Glutamatergic neuron (in vitro differentiated cells): ENCODE measurements at regions not wholly inside any gene's neighbourhood (a gene's known extent, or its start where the extent isn't known, plus 50 kb on each side); places are given as distances from the start of the nearest gene placed in this dataset.

Source experiments
- DNase-seq: peaks from one replicate; pipeline ENCODE4 v3.0.0; 2022
- H3K27ac Mint-ChIP-seq: one replicate; pipeline ENCODE4 v1.8.0; 2020; ENCODE audit warnings: mild to moderate bottlenecking, mixed read lengths, inconsistent platforms; ENCODE audit not compliant: unreplicated experiment
- H3K27me3 Mint-ChIP-seq: one replicate; pipeline ENCODE4 v1.8.0; 2020; ENCODE audit warnings: mild to moderate bottlenecking, moderate library complexity, mixed read lengths, inconsistent platforms; ENCODE audit not compliant: unreplicated experiment
- H3K36me3 Mint-ChIP-seq: one replicate; pipeline ENCODE4 v1.8.0; 2020; ENCODE audit warnings: mild to moderate bottlenecking, mixed read lengths, inconsistent platforms; ENCODE audit not compliant: unreplicated experiment
- H3K4me1 Mint-ChIP-seq: one replicate; pipeline ENCODE4 v1.8.0; 2020; ENCODE audit warnings: mild to moderate bottlenecking, low read depth, mixed read lengths, inconsistent platforms; ENCODE audit not compliant: unreplicated experiment
- H3K4me3 Mint-ChIP-seq: one replicate; pipeline ENCODE4 v1.8.0; 2020; ENCODE audit warnings: mild to moderate bottlenecking, mixed read lengths, inconsistent platforms; ENCODE audit not compliant: unreplicated experiment
- H3K9me3 Mint-ChIP-seq: one replicate; pipeline ENCODE4 v1.8.0; 2020; ENCODE audit warnings: mild to moderate bottlenecking, moderate library complexity, mixed read lengths, inconsistent platforms; ENCODE audit not compliant: unreplicated experiment
- TF ChIP-seq, protein P1 (sequence below): fragments of 200-600 bp; sonication (generic); IDR thresholded peaks from one replicate; pipeline ENCODE4 v1.5.0; 2021; ENCODE audit not compliant: partially characterized antibody, unreplicated experiment

DNA sequence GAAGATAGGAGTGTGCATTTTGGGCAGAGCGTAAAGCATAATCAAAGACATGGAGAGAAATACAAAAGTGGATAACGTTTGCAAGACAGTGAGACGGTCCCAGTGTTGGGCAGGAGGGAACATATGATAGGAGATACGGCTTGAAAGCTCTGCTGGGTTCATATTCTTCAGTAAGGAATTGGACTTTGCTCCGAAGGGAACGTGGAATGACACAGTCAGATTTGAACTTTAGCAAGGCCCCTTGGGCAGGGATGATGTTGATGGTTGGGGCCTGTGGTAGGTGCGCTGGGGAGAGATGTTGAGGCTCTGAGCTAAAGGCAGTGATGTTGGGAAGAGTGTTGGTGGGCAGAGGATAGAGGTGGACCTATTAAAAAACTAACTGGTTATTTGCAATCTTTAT, 143.5 kb upstream of the TBX3 start:
- DNase-seq, result no peak
- H3K27ac Mint-ChIP-seq, result no peak overlapping the region
- no peak overlapping the region for H3K4me3 Mint-ChIP-seq
- no peaks in the 10 kb centered on the region for H3K27me3 Mint-ChIP-seq
- no peaks in the 10 kb centered on the region for H3K4me1 Mint-ChIP-seq
- TF ChIP-seq, protein P1, sequence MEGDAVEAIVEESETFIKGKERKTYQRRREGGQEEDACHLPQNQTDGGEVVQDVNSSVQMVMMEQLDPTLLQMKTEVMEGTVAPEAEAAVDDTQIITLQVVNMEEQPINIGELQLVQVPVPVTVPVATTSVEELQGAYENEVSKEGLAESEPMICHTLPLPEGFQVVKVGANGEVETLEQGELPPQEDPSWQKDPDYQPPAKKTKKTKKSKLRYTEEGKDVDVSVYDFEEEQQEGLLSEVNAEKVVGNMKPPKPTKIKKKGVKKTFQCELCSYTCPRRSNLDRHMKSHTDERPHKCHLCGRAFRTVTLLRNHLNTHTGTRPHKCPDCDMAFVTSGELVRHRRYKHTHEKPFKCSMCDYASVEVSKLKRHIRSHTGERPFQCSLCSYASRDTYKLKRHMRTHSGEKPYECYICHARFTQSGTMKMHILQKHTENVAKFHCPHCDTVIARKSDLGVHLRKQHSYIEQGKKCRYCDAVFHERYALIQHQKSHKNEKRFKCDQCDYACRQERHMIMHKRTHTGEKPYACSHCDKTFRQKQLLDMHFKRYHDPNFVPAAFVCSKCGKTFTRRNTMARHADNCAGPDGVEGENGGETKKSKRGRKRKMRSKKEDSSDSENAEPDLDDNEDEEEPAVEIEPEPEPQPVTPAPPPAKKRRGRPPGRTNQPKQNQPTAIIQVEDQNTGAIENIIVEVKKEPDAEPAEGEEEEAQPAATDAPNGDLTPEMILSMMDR, result no peak
- no peaks in the 10 kb centered on the region for H3K9me3 Mint-ChIP-seq
- H3K36me3 Mint-ChIP-seq, result no peaks in the 10 kb centered on the region

DNA sequence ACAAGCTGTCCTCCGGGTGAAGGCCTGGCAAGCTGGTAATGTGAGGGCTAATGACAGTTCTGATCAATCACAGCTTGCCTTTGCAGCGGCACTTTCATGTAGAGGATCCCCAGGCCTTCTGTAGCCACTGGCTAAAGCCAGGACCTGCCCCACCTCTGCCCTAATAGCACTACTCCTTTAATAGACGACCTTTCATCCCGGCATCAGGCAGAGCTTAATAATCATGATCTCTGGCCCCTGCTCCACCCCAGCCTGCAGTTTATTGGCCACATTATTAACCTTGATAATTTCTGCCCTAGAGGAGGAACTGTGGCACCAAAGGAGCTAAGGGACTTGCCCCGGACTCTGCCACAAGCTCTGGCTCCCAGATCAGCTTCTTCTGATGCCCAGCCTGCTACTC, 142.3 kb upstream of the TBX3 start:
- Mint-ChIP-seq H3K4me1 (no peaks in the 10 kb centered on the region), H3K27ac (no peak overlapping the region), H3K36me3 (no peaks in the 10 kb centered on the region), H3K4me3 (no peak overlapping the region), H3K9me3 (no peaks in the 10 kb centered on the region), H3K27me3 (no peaks in the 10 kb centered on the region)
- TF ChIP-seq, protein P1, result no peak
- DNase-seq, result no peak

DNA sequence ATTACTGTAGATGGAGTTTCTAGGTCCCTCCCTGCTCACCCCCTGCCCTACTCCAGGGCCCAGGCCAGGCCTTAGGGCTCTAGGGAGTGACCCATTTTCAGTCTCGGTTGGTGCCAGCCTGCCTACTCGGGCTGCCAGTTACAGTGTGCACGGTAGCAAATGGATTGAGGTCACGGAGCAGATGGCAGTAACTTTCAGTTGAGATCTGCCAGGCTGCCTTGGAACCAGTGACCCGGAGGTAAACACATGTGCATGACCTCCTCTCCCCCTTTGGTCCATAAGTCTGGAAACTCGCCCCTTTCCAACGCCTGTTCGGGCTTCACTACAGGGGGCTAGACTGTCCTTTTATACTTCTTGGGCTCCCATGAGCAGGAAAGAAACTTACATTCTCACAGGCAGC, 139.7 kb upstream of the TBX3 start:
- no peak overlapping the region for H3K27ac Mint-ChIP-seq
- H3K36me3 Mint-ChIP-seq, result no peaks in the 10 kb centered on the region
- DNase-seq, result no peak
- H3K27me3 Mint-ChIP-seq, result no peaks in the 10 kb centered on the region
- H3K9me3 Mint-ChIP-seq, result no peaks in the 10 kb centered on the region
- H3K4me3 Mint-ChIP-seq, result no peak overlapping the region
- no peaks in the 10 kb centered on the region for H3K4me1 Mint-ChIP-seq
- TF ChIP-seq, protein P1, result no peak

DNA sequence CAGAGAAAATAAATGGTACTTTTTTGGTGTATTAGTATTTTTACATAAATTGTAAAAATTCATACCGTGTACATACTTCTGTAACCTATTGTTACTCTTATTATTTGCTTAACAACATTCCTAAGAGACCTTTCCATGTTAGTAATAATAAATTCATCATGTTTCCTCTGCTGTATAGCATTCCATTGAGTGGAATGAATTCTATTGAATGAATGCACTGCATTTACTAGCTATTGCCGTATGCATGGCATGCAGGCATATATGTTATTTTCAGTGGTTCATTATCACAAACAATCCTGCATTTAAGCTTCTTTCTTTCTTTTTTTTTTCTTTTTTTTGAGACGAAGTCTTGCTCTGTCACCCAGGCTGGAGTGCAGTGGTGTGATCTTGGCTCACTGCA, 137.6 kb upstream of the TBX3 start:
- Mint-ChIP-seq H3K36me3 (no peaks in the 10 kb centered on the region), H3K27me3 (no peaks in the 10 kb centered on the region), H3K27ac (no peak overlapping the region), H3K4me1 (no peaks in the 10 kb centered on the region), H3K4me3 (no peak overlapping the region), H3K9me3 (no peaks in the 10 kb centered on the region)
- no peak for DNase-seq
- TF ChIP-seq, protein P1, result no peak

DNA sequence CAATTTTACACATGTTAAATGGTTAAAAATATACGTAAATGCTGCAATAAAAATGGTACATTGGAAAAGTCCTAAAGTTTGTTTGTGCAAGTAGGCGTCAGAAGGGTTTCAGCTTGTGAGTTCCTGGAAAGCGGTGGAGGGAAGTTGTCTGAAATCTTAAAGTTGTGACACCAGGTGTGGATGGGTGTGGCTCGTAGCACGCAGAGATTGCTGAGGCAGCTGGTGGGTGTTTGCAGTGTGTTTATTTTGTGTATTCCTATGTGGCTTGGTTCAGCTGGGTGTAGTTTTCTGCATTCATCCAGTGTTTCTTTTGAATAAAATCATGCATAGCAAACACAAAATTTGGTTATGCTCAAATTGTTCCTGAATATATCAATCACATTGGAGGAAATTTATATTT, 136.8 kb upstream of the TBX3 start:
- no peak for DNase-seq
- TF ChIP-seq, protein P1, result no peak
- Mint-ChIP-seq H3K36me3 (no peaks in the 10 kb centered on the region), H3K4me3 (no peak overlapping the region), H3K27me3 (no peaks in the 10 kb centered on the region), H3K27ac (no peak overlapping the region), H3K4me1 (no peaks in the 10 kb centered on the region), H3K9me3 (no peaks in the 10 kb centered on the region)
